Stimulated activated CD4-positive, alpha-beta T cell treated with anti-CD3 and anti-CD28 coated beads, TNF-alpha, amount 100 ng/mL, for 24 hours (primary cell): ENCODE measurements at regions not wholly inside any gene's neighbourhood (a gene's known extent, or its start where the extent isn't known, plus 50 kb on each side); places are given as distances from the start of the nearest gene placed in this dataset.
"Not testable (repeated sequence)": the region's sequence is repeated elsewhere in the genome, so short reads cannot be mapped to it uniquely, and the experiment has no call there.

Source experiments
- DNase-seq, 3 experiments: peaks; one replicate each; pipeline ENCODE4 v3.0.0-alpha.2; 2020; ENCODE audit warnings: low read depth in 3 of 3

DNA sequence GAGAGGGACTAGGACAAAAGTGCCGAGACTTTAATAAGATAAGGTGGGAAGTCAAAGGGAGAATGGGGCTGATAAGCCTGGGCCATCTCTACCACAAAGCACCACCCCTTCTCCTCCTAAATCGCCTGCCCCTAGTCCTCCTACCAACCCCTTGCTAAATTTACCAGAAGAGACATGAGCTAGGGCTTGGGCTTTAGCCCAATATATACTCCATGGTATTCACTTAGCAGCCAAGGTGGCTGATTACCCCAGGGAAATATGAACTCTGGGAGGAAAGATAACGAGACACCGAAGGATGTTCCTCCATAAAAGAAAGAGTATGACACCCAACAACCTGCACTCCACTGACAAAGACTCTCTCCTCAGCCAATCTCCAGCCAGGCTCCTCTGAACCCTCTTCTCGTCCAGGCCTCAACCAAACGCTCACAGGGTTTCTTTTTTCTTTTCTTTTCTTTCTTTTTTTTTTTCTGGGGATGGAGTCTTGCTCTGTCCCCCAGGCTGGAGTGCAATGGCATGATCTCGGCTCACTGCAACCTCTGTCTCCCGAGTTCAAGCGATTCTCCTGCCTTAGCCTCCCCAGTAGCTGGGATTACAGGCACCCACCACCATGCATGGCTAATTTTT lies 610.2 kb downstream of the UQCRFS1 start:
- DNase-seq, result no peak

DNA sequence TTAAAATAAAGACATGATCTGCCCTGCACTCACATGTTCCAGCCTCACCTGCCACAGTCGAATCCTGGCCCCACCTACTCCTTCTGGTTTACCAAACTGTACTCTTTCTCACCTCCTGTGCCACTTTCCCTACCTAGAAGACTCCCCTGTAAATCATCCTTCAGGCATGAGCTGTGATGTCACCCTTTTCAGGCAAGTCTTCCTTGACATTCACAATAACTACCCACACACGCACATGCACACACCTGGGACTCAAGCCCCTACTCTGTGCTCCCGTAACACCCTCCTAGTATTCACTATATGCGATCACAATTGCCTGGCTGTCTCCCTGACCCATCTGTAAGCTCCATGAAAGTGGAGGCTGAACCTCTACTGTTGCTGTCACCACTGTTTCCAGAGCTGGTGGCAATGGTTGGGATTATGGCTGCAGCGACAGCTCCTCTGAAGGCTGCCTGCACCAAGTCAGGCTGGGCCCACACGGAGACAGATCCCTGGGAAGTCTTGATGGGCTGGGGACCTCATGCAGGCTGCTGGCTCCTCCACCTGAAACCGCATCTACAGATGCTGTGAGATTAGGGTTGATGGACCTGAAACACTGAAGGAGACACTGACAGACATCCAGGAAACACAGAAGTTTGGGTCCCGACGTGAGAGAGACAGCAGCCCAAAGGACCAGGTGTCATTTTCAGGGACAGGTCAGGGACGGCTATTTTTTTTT lies 611.1 kb downstream of the UQCRFS1 start:
- no peak for DNase-seq

- DNase-seq, result no peak
These were observed 614.1 kb downstream of the UQCRFS1 start for GRCh38 chr19:28598861-28599260.

GRCh38 chr19:28596561-28597071 lies 616.3 kb downstream of the UQCRFS1 start:
- no peak for DNase-seq

DNA sequence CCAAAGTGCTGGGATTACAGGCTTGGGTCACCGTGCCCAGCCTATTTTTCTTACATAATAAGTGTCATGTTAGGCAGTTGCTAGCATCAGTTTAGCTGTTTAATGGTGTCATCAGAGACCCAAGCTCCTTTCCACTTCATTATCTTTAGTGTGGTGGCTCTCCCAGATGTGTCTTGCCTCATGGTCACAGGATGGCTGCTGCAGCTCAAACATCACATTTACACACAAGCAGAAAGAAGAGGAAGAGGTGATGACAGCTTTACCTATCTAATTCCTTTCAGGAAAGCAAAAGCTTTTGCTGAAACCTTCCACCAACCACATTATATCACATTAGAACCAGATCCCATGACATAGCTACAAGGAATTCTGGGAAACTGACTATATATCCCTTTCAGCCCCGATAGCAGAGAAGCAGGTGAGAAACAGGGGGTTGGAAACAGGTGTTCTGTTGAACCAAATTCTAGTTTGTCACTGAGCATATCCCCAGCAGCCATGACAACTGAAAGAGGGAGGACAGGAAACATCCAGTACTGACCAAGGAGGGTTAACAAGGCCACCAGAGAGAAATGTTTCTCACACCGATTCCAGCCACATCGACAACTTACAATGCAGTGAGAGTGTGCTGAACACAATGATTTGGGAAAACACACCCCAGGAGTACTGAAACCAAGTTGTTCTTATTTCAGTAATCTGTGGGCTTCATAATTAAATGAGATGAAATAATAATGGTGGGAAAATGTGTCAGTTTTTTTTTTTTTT lies 617.0 kb downstream of the UQCRFS1 start:
- DNase-seq, result no peak

DNA sequence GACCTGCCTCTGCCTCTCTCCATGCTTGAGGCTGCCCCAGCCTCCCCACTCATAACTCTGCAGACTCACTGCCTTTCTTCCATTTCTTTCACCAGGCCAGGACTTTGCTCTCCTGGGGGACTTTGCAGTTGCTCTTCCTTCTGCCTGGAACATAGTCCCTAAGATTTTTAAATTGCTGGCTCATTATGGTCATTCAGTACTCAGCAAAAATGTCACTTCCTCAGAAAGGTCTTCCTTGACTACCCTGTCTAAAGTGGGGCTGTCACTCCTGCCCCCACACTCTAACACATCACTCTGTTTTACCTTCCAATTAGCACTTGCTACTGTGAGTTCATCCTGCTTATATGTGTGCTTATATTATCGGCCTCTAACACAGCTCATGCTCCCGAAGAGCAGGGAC lies 618.2 kb downstream of the UQCRFS1 start:
- no peak for DNase-seq

DNA sequence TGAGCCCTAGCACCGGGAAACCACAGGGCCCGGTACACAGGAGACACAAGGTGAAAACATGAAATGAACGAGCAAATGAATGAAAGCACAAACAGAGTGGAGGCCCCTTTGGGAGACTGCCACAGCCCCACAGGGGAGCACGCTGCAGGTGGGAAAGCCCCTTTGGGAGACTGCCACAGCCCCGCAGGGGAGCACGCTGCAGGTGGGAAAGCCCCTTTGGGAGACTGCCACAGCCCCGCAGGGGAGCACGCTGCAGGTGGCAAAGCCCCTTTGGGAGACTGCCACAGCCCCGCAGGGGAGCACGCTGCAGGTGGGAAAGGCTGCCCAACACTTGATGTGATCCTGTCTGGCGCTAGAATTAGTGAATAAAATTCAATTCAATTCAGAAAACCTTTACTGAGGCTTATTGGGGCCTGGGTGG lies 623.0 kb downstream of the UQCRFS1 start:
- not testable (repeated sequence) for DNase-seq

- DNase-seq, result no peak
These were observed 626.5 kb downstream of the UQCRFS1 start for GRCh38 chr19:28586474-28586873.

DNA sequence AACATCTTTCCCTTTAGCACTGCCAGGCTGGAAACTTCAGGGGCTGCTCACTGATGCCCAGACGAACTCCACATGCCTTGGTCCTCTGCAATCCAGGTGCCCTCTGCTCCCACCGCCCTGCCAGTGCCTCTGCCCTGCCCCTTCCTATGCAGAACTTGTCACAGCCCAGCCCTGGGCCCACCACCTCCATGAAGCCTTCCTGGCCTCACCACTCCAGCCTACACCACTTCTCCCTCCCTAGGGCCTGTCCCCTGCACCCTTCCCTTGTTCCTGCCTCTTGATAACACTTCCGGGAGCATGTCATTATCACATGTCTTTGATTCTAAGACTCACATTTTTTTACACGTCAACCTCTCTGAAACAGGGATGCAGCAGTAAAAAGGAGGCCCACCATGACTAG lies 627.2 kb downstream of the UQCRFS1 start:
- no peak for DNase-seq

DNA sequence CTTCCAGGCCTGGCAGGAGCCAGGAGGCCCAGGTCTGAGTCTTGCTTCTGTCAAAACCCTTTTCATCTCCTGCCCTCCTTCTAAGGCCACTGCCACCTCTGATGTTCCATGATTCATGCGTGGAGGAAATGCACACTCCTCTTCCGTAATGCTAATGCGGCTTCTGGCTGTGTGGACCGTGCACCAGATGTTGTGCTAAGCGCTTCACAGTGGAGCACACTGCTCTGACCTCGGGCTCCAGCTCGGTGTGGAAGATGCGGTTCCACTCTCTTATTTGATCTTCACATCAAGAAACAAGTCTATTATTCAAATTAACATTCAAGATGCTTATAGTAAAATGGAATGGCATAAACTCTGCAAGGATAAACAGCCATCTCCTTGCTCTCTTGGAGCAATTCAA lies 629.2 kb downstream of the UQCRFS1 start:
- DNase-seq, result no peak

- no peak for DNase-seq
These were observed 629.7 kb downstream of the UQCRFS1 start for GRCh38 chr19:28583242-28583641.

DNA sequence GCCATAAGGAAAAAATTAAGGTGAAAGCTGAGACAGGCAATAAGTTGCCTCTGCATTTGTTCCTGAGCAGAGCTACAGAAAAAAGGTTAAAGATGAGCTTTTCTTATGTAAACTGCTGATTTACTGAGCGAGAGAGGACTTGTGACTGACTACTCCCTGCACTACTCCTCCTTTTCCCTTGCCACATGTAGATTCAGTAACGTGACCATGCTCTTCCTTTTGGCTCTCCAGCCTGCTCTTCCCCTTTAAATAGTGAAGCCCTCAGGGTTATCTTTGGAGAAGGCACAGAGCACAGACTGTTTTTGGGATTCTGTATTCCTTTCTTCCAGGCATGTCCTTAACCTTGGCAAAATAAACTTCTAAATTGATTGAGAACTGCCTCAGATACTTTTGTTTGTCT lies 630.2 kb downstream of the UQCRFS1 start:
- DNase-seq, result no peak

GRCh38 chr19:28582344-28582743 lies 630.6 kb downstream of the UQCRFS1 start:
- DNase-seq, result no peak

- DNase-seq, result no peak
These were observed 631.5 kb downstream of the UQCRFS1 start for GRCh38 chr19:28581468-28581770.

GRCh38 chr19:28578786-28579505 lies 634.0 kb downstream of the UQCRFS1 start:
- no peak for DNase-seq

GRCh38 chr19:28578208-28578607 lies 634.7 kb downstream of the UQCRFS1 start:
- DNase-seq, result no peak

DNA sequence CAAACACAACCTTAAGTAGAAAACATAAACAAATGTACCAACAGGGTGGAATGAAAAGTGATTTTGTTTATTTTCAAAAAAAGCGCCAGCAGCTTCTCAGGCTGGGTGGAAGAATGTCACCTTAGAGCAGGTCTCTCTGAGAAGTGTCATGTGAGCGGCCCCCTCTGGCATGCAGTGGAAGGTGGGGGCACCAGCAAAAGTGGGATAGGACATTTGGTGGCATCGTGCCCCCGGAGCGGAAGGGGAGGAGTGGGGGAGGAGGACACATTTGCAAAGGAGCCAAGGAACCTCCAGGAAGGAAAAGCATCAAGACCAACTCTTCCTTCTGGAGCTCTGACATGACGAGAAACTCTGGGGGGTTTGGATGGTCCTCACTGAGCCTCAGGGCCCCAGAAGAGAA lies 635.3 kb downstream of the UQCRFS1 start:
- DNase-seq, result no peak

DNA sequence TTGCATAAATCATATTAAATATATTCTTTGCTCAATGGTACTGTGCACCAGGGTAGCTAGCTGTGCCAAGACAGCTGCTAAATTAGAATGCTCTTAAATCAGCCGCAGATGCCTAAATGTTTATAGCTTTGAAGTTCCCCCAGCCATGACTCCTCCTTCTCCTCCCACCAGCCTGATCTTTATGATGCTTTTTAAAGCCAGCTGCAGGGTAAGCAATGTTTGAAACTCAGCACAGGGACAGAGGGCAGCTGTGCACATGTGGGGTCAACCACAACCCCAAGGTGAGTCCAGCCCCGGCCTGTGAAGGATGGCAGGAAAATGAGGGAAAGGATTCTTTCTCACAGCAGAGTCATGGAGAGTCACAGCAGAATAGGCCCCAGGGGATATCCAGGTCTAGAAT lies 635.7 kb downstream of the UQCRFS1 start:
- no peak for DNase-seq

GRCh38 chr19:28575816-28576215 lies 637.1 kb downstream of the UQCRFS1 start:
- no peak for DNase-seq

DNA sequence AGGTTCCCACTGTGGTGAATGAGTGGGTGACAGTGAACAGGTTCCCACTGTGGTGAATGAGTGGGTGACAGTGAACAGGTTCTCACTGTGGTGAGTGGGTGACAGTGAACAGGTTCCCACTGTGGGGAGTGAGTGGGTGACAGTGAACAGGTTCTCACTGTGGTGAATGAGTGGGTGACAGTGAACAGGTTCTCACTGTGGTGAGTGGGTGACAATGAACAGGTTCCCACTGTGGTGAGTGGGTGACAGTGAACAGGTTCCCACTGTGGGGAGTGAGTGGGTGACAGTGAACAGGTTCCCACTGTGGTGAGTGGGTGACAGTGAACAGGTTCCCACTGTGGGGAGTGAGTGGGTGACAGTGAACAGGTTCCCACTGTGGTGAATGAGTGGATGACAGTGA lies 637.6 kb downstream of the UQCRFS1 start:
- not testable (repeated sequence) for DNase-seq

- DNase-seq, result no peak
These were observed 638.7 kb downstream of the UQCRFS1 start for GRCh38 chr19:28574212-28574611.
